Endothelial cell of umbilical vein (primary cell): ENCODE measurements at regions not wholly inside any gene's neighbourhood (a gene's known extent, or its start where the extent isn't known, plus 50 kb on each side); places are given as distances from the start of the nearest gene placed in this dataset.

Experiments used
- BruUV-seq: library from RNA; stranded (reverse); fragments of 400-500 nt; replicated peaks from 2 replicates; lab custom pipeline; 2021; lab: Mats Ljungman, UMichigan
- CTCF ChIA-PET: fragments of 300-600, 350-600 bp; sonication (Branson Sonifier 250); formaldehyde crosslinking; loops from one replicate; lab custom pipeline; 2021; ENCODE audit warnings: antibody characterized with exemption, inconsistent platforms; lab: Charles Lee
- POLR2A ChIA-PET: fragments of 300-600, 350-600 bp; sonication (Branson Sonifier 250); formaldehyde crosslinking; loops from one replicate; lab custom pipeline; 2021; ENCODE audit warnings: antibody characterized with exemption, inconsistent platforms; lab: Charles Lee
- DNase-seq: peaks from one replicate; pipeline ENCODE4 v3.0.0-alpha.2; 2011; ENCODE audit warnings: low read depth, low spot score
- FAIRE-seq: peaks from 2 replicates; lab custom pipeline; 2011; peaks lifted over from hg19 to GRCh38; lab: Jason Lieb, UNC
- H2AFZ ChIP-seq: 2 replicates; pipeline ENCODE4 v1.6.0; 2012; ENCODE audit warnings: low read depth, low read length, control low read depth, inconsistent platforms
- H3K27ac ChIP-seq: 2 replicates; pipeline ENCODE4 v1.5.1; 2011; ENCODE audit warnings: low read depth, mild to moderate bottlenecking, control low read depth, low read length, moderate library complexity; ENCODE audit not compliant: insufficient read depth
- H3K27me3 ChIP-seq, 2 experiments: 2 replicates each; pipeline versions ENCODE4 v1.6.0 to v1.6.1; 2011; ENCODE audit warnings: low read length in 2 of 2, mixed read lengths in 1 of 2; ENCODE audit not compliant: control insufficient read depth in 2 of 2, insufficient read depth in 2 of 2
- H3K36me3 ChIP-seq, 2 experiments: 2 replicates in 1 of 2; 3 replicates in 1 of 2; pipeline ENCODE4 v1.5.1; 2011; ENCODE audit warnings: low read length in 2 of 2, mild to moderate bottlenecking in 1 of 2, moderate library complexity in 1 of 2; ENCODE audit not compliant: control insufficient read depth in 2 of 2, insufficient read depth in 2 of 2; ENCODE audit errors: extremely low read depth in 1 of 2
- H3K4me1 ChIP-seq: 3 replicates; pipeline ENCODE4 v1.5.1; 2011; ENCODE audit warnings: mild to moderate bottlenecking, low read length; ENCODE audit not compliant: control insufficient read depth, insufficient read depth; ENCODE audit errors: extremely low read depth
- H3K4me2 ChIP-seq: 2 replicates; pipeline ENCODE4 v1.6.1; 2011; ENCODE audit warnings: low read length, control low read depth, mixed read lengths; ENCODE audit not compliant: insufficient read depth
- H3K4me3 ChIP-seq, 3 experiments: fragments of 200-600 bp in 1 of 3; sonication (generic), shearing (Covaris generic) in 1 of 3; replicated peaks in 1 of 3; 2 replicates each; pipeline ENCODE4 v1.5.1; 2011 to 2016; ENCODE audit warnings: control low read depth in 3 of 3, low read length in 3 of 3, mild to moderate bottlenecking in 2 of 3, inconsistent platforms in 1 of 3, low read depth in 1 of 3, moderate library complexity in 1 of 3; ENCODE audit not compliant: insufficient read depth in 1 of 3
- H3K79me2 ChIP-seq: 2 replicates; pipeline ENCODE4 v1.6.0; 2012; ENCODE audit warnings: low read length, inconsistent platforms; ENCODE audit not compliant: control insufficient read depth, insufficient read depth
- H3K9ac ChIP-seq: replicated peaks from 2 replicates; pipeline ENCODE3; 2011; ENCODE audit warnings: low read length, control low read depth; ENCODE audit not compliant: insufficient read depth; ENCODE audit errors: extremely low read depth
- H3K9me1 ChIP-seq: replicated peaks from 3 replicates; pipeline ENCODE4 v1.6.0; 2011; ENCODE audit warnings: mild to moderate bottlenecking, low read length; ENCODE audit not compliant: control insufficient read depth, insufficient read depth; ENCODE audit errors: extremely low read depth
- H3K9me3 ChIP-seq: replicated peaks from 2 replicates; pipeline ENCODE4 v1.5.1; 2012; ENCODE audit warnings: low read length, inconsistent platforms; ENCODE audit not compliant: control insufficient read depth, insufficient read depth
- H4K20me1 ChIP-seq: replicated peaks from 2 replicates; pipeline ENCODE3; 2011; ENCODE audit warnings: mild to moderate bottlenecking, low read length; ENCODE audit not compliant: control insufficient read depth, insufficient read depth; ENCODE audit errors: extremely low read depth
- EZH2 ChIP-seq: IDR thresholded peaks from 2 replicates; pipeline ENCODE4 v1.6.1; 2012; ENCODE audit warnings: borderline replicate concordance, low read depth, mild to moderate bottlenecking, moderate library complexity, low read length, inconsistent platforms; ENCODE audit not compliant: severe bottlenecking
- FOS ChIP-seq: IDR thresholded peaks from 2 replicates; pipeline ENCODE4 v1.6.1; 2011; ENCODE audit warnings: mild to moderate bottlenecking, low read length, moderate library complexity, borderline replicate concordance; ENCODE audit not compliant: insufficient read depth
- GATA2 ChIP-seq: IDR thresholded peaks from 2 replicates; pipeline ENCODE4 v1.7.0; 2011; ENCODE audit warnings: low read depth, mild to moderate bottlenecking, moderate library complexity, mixed read lengths, low read length; ENCODE audit not compliant: insufficient read length, insufficient read depth
- JUN ChIP-seq: IDR thresholded peaks from 2 replicates; pipeline ENCODE4 v1.6.1; 2011; ENCODE audit warnings: borderline replicate concordance, low read depth; ENCODE audit not compliant: insufficient read length, insufficient read depth
- MYC ChIP-seq: IDR thresholded peaks from one replicate; pipeline ENCODE4 v1.6.1; 2011; ENCODE audit warnings: mild to moderate bottlenecking, low read depth, low read length
- POLR2A ChIP-seq: IDR thresholded peaks from 2 replicates; pipeline ENCODE4 v1.6.1; 2012; ENCODE audit warnings: low read depth, mild to moderate bottlenecking, control low read depth, low read length
- POLR2AphosphoS5 ChIP-seq: IDR thresholded peaks from 2 replicates; pipeline ENCODE4 v1.6.1; 2012; ENCODE audit warnings: low read depth, mild to moderate bottlenecking, control low read depth, low read length, moderate library complexity; ENCODE audit not compliant: insufficient read depth
- dilution Hi-C: fragments of 300-500 bp; cut with MboI; formaldehyde crosslinking; loops from one replicate; pipeline ENCODE4 v1.15.0; 2019; ENCODE audit warnings: low sequenced_read_pairs; ENCODE audit not compliant: extremely low pct_ligation_motif_present
- intact Hi-C: fragments of 100-400 bp; cut with micrococcal nuclease; formaldehyde crosslinking; loops from one replicate; pipeline ENCODE4 v1.10.0; 2022
- TF ChIP-seq, protein P1 (sequence below), 2 donors: IDR thresholded peaks; 1 replicate in 1 of 2; 2 replicates in 1 of 2; pipeline ENCODE4 v1.5.1; 2011; ENCODE audit warnings: low read length in 2 of 2, mild to moderate bottlenecking in 2 of 2, moderate library complexity in 2 of 2, control low read depth in 1 of 2, inconsistent platforms in 1 of 2, low read depth in 1 of 2; ENCODE audit not compliant: insufficient read depth in 1 of 2; ENCODE audit errors: extremely low read depth in 1 of 2
- TF ChIP-seq, protein P2 (sequence below): IDR thresholded peaks from 2 replicates; pipeline ENCODE4 v1.6.1; 2011; ENCODE audit not compliant: insufficient read depth, insufficient read length

DNA sequence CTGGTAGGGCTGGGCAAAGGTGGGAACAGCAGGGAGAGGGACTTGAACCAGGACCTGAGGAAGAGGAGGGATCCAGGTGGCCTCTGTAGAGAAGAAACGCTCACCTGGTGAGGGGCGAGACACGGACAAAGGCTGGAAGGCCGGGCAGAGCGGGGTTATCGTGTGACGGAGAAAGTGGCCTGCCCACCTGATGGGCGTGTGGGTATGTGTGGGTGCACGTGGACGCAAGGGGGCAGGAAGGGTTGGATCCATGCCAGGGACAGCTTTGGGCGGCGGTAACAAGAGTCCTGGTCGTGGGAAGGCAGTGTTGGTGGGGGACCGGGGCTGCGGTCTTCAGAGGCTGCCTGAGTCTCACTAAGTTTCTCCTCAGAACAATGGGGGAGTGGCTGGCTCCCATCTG, 104.1 kb upstream of the GSE1 start:
- no peaks in the 10 kb centered on the region for H3K79me2 ChIP-seq
- dilution Hi-C loops: no loop called here
- POLR2A ChIA-PET: interaction anchor here (0.6 kb wide), 1 partner anchor 31 kb away, joined by 6 read pairs; no protein-coding TSS in a partner anchor
- FAIRE-seq (no peak), DNase-seq (no peak)
- H3K27ac ChIP-seq: no peak overlapping the region
- no peaks in the 10 kb centered on the region for H3K9me3 ChIP-seq
- H3K9me1 ChIP-seq: no peaks in the 10 kb centered on the region
- no peak overlapping the region for H3K4me2 ChIP-seq
- H3K27me3 ChIP-seq: no peaks in the 10 kb centered on the region
- BruUV-seq: no TSS peak
- H4K20me1 ChIP-seq: no peaks in the 10 kb centered on the region
- CTCF ChIA-PET: no interaction called here
- no peak for TF ChIP-seq FOS
- TF ChIP-seq POLR2AphosphoS5: no peak
- TF ChIP-seq, protein P1, sequence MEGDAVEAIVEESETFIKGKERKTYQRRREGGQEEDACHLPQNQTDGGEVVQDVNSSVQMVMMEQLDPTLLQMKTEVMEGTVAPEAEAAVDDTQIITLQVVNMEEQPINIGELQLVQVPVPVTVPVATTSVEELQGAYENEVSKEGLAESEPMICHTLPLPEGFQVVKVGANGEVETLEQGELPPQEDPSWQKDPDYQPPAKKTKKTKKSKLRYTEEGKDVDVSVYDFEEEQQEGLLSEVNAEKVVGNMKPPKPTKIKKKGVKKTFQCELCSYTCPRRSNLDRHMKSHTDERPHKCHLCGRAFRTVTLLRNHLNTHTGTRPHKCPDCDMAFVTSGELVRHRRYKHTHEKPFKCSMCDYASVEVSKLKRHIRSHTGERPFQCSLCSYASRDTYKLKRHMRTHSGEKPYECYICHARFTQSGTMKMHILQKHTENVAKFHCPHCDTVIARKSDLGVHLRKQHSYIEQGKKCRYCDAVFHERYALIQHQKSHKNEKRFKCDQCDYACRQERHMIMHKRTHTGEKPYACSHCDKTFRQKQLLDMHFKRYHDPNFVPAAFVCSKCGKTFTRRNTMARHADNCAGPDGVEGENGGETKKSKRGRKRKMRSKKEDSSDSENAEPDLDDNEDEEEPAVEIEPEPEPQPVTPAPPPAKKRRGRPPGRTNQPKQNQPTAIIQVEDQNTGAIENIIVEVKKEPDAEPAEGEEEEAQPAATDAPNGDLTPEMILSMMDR (IDR thresholded peaks at IDR 0.05; ENCODE audit: extremely low read depth in 1 of 2, insufficient read depth in 1 of 2, low read depth in 1 of 2, low read length in 2 of 2): no peak
- no peak for TF ChIP-seq GATA2
- no peak for TF ChIP-seq MYC
- no peak for TF ChIP-seq EZH2
- TF ChIP-seq, protein P2, sequence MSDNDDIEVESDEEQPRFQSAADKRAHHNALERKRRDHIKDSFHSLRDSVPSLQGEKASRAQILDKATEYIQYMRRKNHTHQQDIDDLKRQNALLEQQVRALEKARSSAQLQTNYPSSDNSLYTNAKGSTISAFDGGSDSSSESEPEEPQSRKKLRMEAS: no peak
- no peak for TF ChIP-seq POLR2A
- no peak for TF ChIP-seq JUN
- no peak overlapping the region for H2AFZ ChIP-seq
- no peak overlapping the region for H3K4me3 ChIP-seq
- H3K4me1 ChIP-seq: no peaks in the 10 kb centered on the region
- intact Hi-C loops: no loop called here
- no peaks in the 10 kb centered on the region for H3K36me3 ChIP-seq
- no peak overlapping the region for H3K9ac ChIP-seq
